Epithelial cell of proximal tubule (primary cell): ENCODE measurements at regions not wholly inside any gene's neighbourhood (a gene's known extent, or its start where the extent isn't known, plus 50 kb on each side); places are given as distances from the start of the nearest gene placed in this dataset.

Source experiments
- DNase-seq: peaks from one replicate; pipeline ENCODE4 v3.0.0-alpha.2; 2011; ENCODE audit warnings: low read depth
- H3K4me3 ChIP-seq: 2 replicates; pipeline ENCODE4 v1.5.1; 2011; ENCODE audit warnings: low read depth, mild to moderate bottlenecking, low read length
- CTCF ChIP-seq: conservative IDR thresholded peaks from 2 replicates; pipeline ENCODE4 v1.5.1; 2012; ENCODE audit warnings: low read depth, mild to moderate bottlenecking, low read length

DNA sequence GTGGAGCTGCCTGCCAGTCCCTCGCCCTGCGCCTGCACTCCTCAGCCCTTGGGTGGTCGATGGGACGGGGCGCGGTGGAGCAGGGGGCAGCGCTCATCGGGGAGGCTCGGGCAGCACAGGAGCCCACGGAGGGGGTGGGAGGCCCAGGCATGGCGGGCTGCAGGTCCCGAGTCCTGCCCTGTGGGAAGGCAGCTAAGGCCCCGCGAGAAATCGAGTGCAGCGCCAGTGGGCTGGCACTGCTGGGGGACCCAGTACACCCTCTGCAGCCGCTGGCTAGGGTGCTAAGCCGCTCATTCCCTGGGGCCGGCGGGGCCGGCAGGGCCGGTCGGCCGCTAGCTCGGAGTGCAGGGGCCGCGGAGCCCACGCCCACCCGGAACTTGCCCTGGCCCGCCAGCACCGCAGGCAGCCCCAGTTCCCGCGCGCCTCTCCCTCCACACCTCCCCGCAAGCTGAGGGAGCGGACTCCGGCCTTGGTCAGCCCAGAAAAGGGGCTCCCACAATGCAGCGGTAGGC, 565.9 kb upstream of the NRG3 start:
- H3K4me3 ChIP-seq = no peak overlapping the region
- TF ChIP-seq CTCF = no peak
- DNase-seq = no peak

DNA sequence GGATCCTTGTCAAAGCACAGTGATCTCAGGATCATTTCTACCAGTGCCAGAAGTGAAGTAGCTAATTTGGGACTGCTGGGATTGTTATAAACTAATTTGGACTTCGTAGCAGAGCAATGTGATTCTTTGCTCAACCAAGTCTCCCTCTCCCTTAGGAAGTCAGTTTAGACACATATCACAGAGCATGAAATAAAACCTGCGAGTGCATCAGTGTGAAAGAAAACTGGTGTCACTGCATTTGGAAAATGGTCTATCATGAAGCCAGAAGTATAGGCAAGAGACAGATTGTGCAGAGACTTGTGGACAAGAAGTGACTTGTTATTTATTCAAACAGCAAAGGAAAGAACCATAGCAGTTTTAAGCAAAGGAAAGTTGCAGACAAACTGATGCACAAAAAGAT, 560.5 kb upstream of the NRG3 start:
- no peak for TF ChIP-seq CTCF
- H3K4me3 ChIP-seq = no peak overlapping the region
- DNase-seq = no peak

DNA sequence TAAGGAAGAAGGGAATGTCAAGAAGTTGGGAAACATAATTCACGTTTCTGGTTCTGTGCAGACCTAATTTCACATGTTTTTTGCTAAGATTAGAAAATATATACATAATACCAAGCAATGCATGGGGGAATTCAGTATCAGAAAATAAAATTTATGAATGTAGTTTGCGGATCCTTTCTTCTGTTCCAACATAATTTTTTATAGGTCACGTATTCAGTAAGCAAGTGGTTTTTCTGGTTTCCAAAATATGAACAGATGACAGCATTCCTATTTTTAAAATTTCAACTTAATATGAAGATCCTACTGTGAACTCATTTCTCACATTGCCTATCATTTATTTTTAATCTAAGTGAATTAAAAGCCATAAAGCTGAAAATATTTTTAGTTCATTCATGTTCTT, 560.0 kb upstream of the NRG3 start:
- no peak overlapping the region for H3K4me3 ChIP-seq
- no peak for DNase-seq
- no peak for TF ChIP-seq CTCF

DNA sequence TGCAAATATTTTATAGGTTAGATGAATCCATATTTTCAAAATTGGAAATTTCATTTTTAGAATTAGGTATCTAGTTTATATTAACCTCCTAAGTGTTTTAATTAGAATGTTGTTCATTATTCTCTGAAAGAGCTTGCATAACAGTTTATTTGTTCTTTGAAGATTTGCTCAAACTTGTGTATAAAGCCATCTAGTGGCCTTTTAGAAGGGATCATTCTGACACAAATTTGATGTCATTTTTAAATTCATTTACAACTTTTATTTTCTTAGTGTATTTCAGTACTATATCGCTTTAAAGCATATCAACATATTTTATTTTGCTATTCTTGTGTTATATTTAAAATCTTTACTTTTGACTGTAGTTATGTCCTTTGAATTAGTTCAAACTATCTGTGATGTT, 527.0 kb upstream of the NRG3 start:
- no peak overlapping the region for H3K4me3 ChIP-seq
- no peak for DNase-seq
- TF ChIP-seq CTCF = no peak

GRCh38 chr10:81367132-81367531, 507.9 kb upstream of the NRG3 start:
- DNase-seq = no peak
- TF ChIP-seq CTCF = no peak
- no peak overlapping the region for H3K4me3 ChIP-seq

GRCh38 chr10:81386817-81387216, 488.2 kb upstream of the NRG3 start:
- no peak for TF ChIP-seq CTCF
- no peak for DNase-seq
- H3K4me3 ChIP-seq = no peak overlapping the region

DNA sequence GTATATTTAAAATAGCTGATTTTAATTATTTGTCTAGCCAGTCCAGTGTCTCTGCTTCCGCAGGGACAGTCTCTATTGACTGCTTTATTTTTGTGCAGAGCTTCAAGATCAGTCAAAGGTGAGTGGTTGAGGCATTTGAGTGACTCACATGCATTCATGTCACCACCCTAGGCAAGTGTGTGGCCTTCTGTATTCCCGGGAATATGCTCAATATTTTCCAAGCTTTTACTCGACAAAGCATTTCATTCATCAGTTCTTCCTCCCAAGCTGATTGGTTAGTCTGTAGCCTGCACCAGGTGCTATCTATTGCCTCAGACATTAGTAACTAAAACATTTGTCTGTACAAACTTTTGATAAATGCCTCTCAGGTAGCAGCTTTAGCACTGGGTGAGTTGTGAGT, 471.5 kb upstream of the NRG3 start:
- DNase-seq = no peak
- H3K4me3 ChIP-seq = no peak overlapping the region
- TF ChIP-seq CTCF = no peak
